Left renal cortex interstitium (tissue), 4 donors: ENCODE measurements at regions not wholly inside any gene's neighbourhood (a gene's known extent, or its start where the extent isn't known, plus 50 kb on each side); places are given as distances from the start of the nearest gene placed in this dataset.
"Not testable (repeated sequence)": the region's sequence is repeated elsewhere in the genome, so short reads cannot be mapped to it uniquely, and the experiment has no call there.

Experiments used
- DNase-seq, 4 donors: peaks; one replicate each; pipeline ENCODE4 v3.0.0-alpha.2; 2013; ENCODE audit warnings: low read depth in 4 of 4, low spot score in 2 of 4, missing footprints in 1 of 4

DNA sequence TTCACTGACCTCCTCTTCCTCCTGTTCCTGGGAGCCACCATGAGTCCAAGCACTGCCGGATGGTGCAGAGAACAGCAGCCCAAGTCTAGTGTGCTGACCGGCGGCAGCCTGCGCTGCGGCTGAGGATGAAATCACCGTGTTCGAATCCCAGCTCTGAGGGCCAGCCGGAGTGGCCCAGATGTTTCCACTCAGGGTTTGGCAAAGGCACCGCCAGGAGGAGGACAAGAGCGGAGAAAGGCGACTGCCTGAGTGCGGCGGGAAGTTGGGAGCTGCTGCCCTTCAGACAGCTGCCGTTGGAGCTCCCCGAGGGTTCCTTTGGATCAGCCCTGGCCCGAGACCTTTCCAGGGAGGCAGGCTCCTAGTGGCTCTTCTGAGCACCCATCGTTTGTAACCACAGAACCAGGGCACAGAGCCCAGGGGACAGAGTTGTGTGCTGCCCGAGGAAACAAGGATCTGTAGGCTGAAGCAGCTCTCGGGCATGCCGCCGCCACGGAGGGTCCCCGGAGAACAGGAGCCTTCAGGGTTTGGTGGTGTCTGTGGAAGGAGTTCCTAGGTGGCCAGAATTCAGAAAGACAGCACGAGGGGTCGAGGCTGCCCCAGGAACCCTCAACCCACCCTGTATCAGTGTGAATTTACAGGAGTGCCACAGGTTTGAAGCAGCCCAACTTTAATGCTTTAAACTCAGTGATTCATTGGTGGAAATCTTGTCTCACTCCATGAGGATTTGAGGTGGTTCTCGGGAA, 115.6 kb upstream of the COL5A1 start:
- DNase-seq = no peak

DNA sequence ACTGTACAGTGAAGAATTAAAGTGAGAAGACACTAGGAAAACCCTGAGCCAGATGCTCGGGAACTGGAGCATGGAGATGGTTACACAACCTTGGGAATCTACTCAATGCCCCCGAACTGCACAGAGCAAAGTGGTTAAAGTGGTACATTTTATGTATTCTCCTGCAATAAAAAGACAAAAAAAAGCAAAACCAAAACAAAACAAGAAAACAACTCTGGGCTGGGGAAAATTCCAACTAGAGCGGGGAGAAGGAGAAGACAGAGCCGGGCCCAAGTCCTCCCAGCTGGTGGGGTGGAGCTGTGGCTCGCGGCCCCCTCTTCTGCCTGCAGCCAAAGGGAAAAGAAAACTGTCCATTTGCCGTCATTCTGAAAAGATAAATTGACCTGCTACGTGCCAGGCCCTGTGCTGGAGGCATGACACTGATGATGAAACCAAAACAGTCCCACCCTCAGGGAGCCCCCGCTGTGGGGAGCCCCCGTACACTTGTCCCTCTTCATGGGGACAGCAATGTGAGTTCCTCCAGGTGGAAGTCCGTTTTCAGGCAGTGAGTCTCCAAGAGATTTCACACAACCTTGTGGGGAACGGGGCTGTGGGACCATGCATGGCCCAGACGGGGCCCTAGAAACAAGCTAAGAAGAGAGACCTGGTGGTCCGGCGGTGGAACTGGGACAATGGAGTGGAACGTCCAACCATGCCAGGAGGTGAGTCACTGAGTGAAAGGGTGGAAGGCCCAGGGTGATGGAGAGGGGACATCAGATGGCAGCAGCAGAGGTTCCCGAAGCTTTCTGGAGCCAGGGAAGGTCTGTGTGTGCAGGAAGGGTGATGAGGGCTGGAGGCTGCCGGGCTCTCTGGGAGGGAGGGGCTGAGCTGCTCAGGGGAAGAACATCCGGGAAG, 114.8 kb upstream of the COL5A1 start:
- no peak for DNase-seq

DNA sequence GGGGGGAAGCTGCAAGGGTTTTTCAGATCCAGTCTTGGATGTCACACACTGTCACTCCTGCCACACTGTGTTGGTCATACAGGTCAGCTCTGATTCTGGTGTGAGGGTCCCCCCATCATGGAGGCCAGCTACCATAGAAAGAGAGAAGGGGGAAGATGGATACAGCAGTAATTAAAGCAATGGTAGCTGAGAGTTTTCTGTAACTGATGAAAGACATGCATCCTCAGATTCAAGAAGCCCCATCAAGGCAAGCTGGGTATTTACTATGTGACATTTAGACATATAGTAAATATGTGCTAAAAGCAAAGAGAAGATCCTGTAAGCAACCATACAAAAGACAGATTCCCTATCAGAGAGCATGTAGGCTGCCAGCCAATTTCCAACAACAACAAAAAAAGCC, 110.9 kb upstream of the COL5A1 start:
- DNase-seq = no peak

DNA sequence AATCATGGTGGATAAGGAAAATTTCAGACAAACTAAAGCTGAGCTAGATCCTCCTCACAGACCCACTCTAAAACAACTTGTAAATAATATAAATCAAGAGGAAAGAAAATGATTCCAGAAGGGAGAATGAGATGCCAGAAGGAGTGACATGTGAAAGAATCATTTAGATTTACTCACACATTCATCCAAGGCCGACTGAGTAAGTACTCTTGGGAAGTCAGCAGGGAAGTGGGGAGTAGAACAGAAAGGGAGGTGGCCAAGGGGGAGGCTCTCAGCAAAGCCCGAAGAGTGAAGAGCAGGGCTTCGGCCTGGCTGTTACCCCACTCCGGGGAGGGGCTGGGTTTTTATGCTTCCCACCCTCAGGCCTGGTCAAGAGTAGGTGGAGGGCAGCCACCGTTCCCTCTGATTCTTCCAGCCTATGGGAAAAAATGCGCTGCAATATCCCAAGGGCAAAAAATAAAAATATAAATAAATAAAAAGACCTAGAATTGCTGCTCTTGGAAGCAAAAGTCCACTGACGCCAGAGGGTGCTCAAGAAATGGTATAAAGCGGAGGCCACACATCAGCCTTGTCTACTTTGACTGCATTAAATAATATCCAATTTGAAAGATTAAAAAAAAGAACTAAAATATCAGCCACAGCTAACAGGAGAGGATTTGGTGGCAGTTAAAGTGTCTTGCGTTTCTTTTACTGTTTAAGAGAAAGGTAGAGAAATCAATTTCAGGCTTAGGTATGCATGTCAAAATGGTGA, 110.2 kb upstream of the COL5A1 start:
- no peak for DNase-seq

DNA sequence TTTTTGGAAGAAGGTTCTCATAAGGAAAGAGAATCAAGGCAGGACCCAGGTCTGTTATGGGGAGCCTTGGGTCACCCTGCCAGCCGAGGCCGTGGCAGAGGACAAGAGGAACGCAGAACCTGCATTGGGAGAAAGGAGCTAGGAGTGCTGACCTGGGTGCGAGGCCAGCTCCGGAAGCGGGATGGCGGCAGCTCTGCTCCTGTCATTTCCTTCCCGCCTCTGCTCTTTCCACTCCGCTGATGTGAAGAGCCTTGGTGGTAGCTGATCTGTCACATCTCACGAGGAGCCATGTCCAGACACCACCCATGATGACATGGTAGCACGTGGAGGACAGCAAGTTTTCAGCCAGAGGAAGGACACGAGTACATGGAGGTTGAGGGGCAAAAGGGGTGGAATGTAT, 109.5 kb upstream of the COL5A1 start:
- no peak for DNase-seq

DNA sequence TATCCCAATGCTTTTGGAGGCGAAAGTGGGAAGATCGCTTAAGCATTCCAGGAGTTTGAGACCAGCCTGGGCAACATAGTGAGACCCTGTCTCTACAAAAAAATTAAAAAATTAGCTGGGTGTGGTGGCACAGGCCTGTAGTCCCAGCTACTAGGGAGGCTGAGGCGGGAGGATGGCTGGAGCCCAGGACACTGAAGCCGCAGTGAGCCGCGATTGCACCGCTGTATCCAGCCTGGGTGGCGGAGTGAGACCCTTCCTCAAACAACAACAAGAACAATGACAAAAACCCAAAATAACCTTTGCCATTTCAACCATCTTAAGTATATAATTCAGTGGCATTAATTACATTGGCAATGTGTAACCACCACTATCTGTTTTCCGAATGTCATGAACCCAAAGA, 108.9 kb upstream of the COL5A1 start:
- not testable (repeated sequence) for DNase-seq

DNA sequence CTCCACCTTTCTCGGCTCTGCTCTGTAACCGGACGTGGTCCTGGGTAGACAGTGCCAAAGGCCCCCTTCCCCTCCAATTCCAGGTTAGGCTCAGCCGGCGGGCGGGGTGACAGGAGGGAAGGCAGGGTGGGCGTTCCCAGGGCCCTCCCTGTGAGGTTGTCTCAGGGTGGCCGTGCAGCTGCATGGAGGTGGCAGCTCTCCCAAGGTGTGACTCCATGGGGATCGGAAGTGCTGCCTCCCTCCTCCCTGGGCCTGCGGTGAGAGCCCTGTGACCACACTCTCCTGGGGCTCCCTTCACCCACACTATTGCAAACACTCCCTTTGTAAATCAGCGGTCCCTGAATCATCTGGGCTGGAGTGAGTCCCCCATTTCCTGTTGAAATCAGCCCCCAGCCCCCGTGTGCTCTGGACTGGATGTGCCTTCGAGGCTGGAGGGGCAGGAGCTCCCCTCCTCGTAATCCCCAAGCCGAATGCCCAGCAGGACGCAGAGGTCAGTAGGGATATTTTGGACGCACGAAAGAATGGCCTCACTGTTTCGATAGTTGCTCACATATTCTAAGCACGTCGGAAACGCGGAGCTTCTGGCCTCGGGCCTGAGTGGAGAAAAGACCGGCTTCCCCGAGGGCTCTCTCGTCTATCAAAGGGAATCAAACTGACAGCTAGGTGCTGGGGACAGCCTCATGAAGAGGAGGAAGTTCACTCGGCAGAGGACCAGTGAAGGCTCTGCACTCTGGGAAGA, 107.6 kb upstream of the COL5A1 start:
- no peak for DNase-seq

DNA sequence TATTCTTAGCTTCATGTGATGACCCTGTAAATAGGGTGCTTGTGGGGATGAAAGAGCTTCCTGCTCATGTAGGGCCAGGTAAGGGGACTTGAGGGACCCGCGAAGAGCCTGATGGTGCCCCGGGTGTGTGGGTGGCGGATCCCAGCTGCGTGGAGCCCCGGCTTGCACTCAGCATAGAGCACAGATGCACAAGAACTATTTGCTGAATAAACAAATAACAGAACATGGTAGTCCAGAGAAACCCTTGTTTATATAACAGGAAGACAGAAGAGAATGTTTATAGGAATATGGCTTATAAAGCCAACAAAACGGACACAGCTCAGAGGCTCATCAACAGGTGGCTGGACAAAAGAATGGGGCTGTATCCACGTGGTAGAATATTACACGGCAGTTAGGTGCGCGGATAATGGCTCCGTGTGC, 106.9 kb upstream of the COL5A1 start:
- DNase-seq = no peak

DNA sequence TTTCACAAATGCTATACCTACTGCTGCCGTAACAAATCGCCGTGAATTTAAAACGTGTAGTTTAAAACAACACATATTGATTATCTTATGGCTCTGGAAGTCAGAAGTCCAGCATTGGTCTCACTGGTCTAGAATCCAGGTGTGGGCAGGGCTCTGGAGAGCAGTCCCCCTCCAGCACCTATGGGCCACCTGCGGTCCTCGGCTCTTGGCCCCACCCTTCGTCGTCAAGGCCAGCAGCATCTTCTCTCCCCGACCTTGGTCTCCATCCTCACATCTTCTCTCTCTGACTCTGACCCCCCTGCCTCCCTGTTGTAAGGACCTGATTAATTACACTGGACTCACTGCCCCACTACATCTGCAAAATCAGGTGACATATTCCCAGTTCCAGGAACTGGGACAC, 106.4 kb upstream of the COL5A1 start:
- DNase-seq = no peak

DNA sequence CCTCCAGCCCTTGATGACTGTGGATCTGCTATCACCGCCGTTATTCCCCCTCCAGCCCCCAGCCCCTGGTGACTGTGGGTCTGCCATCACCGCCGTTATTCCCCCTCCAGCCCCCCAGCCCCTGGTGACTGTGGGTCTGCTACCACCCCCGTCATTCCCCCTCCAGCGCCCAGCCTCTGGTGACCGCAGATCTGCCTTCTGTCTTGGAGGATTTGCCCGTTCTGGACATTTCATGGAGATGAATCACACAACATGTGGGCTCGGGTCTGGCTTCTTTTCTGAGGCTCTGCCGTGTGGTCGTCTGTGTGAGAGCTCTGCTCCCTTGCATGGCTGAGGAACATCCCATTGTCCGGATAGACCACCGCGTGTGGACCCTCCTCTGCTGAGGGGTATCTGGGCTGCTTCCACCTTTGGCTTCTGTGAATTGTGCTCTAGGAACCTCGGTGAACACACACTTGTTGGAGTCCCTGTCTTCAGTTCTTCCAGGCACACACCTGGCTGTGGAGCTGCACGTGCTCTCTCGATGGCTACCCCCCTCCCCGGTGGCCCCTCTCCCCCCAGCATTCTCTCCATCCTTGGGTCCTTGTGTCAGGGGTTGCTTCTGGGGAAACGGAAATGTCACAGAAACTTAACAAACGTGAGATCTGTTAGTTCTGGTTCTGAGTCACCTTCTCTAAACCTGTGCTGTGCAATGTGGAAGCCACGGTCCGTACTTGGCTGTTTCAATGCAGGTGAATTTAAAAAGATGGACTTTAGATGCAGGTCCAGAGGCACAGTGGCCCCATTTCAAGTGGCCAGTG, 105.3 kb upstream of the COL5A1 start:
- no peak for DNase-seq

DNA sequence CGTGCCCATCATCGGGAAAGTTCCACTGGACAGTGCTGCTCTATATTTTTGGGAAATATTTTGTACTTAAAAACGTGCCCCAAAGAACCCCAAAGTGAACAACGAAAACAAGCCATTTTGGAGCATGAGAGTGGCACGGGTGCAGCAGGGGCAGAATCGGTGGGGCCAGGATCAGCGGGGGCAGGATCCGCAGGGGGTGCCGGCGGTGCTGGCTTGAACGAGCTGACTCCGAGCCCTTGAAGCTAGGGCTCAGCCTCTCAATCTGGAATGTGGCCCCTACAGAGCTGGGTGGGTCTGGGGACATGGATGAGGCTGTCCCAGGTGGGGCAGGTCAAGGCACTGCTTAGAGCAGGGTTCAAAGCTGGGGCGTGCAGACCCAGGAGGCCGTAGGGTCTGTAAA, 104.7 kb upstream of the COL5A1 start:
- DNase-seq = no peak

DNA sequence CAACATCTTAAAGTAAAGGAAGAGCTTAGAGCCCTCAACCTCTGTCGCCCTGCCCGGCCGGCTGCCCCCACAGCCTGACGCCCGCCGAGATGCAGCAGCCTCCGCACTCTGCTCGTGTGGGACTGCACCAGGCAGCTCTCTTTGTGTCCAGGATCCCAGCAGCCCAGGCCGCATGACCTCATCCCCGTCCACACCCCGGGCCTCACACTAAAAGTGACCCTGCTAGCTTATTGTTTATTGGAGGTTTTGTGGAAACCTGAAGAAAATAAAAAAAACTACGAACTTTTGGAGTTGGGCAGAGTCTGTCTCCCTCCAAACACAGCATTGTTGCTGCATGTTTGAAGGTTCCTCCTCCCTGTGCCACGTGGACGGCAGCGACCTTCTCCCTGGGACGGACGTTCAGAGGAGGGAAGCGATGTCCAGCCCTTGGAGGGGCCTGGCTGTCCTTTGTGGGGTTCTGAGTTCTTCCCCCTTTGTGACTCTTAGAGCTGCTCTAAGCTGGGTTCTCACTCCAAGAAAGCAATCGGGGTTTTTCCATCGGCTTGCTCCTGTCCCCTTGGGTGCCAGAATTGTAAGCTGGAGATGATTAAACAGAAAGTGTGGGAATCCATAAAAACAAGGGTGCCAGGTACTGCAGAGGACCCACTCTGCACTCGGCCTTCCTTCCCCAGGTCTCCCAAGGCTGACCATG, 103.5 kb upstream of the COL5A1 start:
- no peak for DNase-seq

DNA sequence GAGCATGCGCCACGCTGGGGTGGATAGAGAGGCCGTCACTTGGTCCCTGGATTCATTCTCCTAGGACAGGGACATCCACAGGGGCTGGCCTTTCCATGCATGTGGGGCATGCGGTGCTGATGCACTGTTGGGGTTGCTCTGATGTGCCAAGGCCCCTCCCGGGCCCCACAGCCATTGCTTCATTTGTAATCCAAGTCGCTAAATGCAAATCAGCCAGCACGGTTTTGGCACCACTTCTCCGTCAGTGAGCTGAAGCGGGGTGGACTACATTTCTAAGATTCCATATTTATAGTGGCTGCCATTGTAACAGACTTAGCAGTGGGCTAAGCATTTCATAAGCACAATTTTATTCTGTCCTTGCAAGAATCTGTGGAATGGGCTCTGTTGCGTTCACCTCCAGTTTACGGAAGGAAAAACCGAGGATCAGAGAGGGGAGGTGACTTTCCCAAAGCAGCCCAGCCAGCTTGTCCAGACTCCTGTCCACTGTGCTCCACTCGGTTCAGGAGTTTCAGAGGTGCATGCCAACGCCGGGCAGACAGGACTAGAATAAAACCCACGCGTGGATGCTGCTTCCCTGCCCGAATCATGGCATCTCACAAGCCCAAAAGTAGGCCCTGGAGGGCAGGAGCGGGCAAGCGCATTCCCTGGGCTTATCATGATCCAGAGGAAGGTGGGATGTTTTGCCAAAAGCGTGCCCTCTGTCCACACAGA, 102.6 kb upstream of the COL5A1 start:
- DNase-seq = no peak

DNA sequence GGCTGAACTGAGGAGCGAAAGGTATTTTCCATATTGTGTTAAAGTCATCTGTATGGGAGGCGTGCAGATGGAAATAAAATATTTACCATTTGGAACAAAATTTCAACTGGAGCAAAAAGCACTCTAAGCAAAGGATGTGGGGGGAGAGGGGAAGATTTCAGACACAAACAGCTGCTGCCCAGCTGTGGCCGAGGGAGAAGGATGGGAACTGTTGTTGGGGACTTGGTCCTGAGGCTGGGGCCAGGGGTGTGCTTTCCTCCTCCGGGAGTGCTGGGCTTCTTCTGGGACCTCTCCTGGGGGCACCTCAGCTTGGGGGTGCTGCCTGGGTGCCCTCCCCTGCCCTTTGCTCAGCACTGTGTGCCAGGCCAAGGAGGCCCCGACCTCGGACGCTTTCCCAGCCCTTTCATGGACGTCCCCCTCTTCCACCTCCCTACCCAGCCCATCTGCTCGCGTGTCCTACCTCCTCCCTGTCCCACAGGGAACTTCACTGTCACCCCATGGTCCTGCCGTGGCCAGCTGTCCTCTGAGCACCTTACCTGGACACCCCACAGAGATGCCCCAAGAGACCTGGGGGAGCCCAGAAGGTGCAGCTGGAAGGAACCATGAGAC, 101.9 kb upstream of the COL5A1 start:
- DNase-seq = no peak

DNA sequence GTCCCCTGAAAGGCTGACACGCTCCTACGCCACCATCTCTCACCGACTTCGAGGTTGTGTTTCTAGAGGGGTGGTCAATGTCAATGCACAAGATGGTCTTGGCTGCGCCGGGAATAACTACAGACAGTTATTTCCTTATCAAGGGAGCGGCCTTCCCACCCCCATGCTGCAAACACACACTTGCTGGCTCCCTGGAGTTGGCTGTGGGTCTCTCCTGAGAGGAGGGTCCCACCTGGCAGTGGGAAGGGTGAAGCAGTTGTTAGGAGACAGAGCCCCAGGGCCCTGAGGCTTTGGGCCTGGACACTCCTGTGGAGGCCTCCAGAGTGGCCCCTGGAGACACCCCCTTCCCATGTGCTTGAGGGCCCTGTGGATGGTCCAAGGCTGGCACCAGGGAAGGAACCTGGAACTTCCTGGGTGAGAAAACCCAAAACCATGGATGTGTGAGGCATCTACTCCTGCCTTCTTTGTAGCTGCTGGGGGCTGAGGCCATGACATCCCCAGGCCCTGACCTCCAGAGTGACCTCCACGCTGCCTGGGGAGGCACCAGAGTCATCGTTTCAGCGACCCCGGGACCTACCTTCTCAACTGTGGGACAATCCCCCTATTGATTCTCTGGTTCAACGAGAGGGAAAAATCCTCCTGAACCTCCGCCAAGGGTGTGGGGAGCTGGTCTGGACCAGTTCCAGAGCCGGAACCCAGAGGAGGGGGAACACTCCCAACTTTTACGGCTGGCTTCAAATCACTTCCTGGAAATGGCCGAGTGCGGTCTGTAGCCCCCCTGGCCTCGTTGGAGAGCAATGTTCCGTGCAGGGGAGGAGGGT, 101.1 kb upstream of the COL5A1 start:
- DNase-seq = no peak

DNA sequence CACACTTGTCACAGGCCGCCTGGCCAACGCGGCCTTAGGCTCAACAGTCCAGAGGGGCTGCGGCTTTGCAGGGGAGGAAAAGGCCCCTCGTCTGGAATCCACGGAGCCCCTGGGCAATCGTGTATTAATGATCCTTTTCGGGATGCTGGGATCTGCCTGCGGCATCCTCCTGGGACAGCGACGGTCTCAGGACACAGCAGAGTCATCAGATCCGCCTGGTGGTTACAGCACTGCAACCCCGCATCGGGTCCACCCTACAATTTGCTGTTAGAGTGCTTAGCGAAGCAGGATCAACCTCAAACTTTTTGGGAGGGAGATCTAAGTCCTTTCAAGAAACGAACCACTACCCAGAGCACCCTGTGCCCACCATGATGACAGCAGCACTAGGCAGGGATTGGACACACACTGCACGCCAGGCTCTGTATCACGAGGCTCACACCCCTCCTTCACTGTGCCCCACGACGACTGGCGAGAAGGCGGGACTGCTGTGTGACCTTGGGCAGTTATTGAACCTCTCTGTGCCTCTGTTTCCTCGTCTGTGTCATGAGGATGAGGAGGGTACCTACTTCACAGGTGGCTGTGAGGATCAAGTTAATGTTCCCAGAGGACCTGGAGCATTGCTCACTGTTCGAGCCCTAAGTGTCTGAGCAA, 100.4 kb upstream of the COL5A1 start:
- DNase-seq = no peak
